ENCODE measurements at regions not wholly inside any gene's neighbourhood (a gene's known extent, or its start where the extent isn't known, plus 50 kb on each side); places are given as distances from the start of the nearest gene placed in this dataset.

GRCh38 chr12:43653917-43654316 lies 101.9 kb upstream of the ADAMTS20 start (continued):
- TF ChIP-seq ZNF518A (tag by site-specific recombination; conservative IDR thresholded peaks at IDR 0.05; ENCODE audit: low read depth): no peak
- TF ChIP-seq GLIS1 (tag by site-specific recombination; IDR thresholded peaks at IDR 0.05): no peak
- TF ChIP-seq ZNF610 (tag by site-specific recombination; IDR thresholded peaks at IDR 0.05; ENCODE audit: borderline replicate concordance): 0 out of 2 replicates have a peak, but pooled peaks have one; percentile 27
- no peak for TF ChIP-seq TSHZ1 (tag by site-specific recombination; IDR thresholded peaks at IDR 0.05; ENCODE audit: borderline replicate concordance)
- no peak for TF ChIP-seq SETDB1 (IDR thresholded peaks at IDR 0.05; ENCODE audit: insufficient read length, low read length)
- no peak for TF ChIP-seq ZBTB48 (tag by site-specific recombination; IDR thresholded peaks at IDR 0.05)
- TF ChIP-seq ZNF530 (tag by site-specific recombination; IDR thresholded peaks at IDR 0.05; ENCODE audit: low read depth): no peak
- TF ChIP-seq ZNF561 (tag by site-specific recombination; IDR thresholded peaks at IDR 0.05; ENCODE audit: borderline replicate concordance): no peak
- no peak for TF ChIP-seq ZFP69B (tag by site-specific recombination; IDR thresholded peaks at IDR 0.05)
- no peak for TF ChIP-seq ZNF239 (tag by site-specific recombination; IDR thresholded peaks at IDR 0.05)
- TF ChIP-seq ZFP37 (tag by site-specific recombination; IDR thresholded peaks at IDR 0.05): no peak
- TF ChIP-seq ZNF585B (tag by site-specific recombination; IDR thresholded peaks at IDR 0.05): no peak
- no peak for TF ChIP-seq ZNF544 (tag by site-specific recombination; IDR thresholded peaks at IDR 0.05)
- TF ChIP-seq CTCF (tag by site-specific recombination; IDR thresholded peaks at IDR 0.05): no peak
- TF ChIP-seq ZSCAN4 (tag by site-specific recombination; IDR thresholded peaks at IDR 0.05): no peak
- peak; percentile 74 for TF ChIP-seq PRDM6 (tag by site-specific recombination; IDR thresholded peaks at IDR 0.05)
- TF ChIP-seq ZNF660 (tag by site-specific recombination; IDR thresholded peaks at IDR 0.05): no peak
- TF ChIP-seq ZNF571 (tag by site-specific recombination; IDR thresholded peaks at IDR 0.05): no peak
- no peak for TF ChIP-seq ZBTB44 (tag by site-specific recombination; IDR thresholded peaks at IDR 0.05)
- TF ChIP-seq ZNF792 (tag by site-specific recombination; IDR thresholded peaks at IDR 0.05): no peak
- 0 out of 2 replicates have a peak, but pooled peaks have one; percentile 19 for TF ChIP-seq ZSCAN30 (tag by site-specific recombination; IDR thresholded peaks at IDR 0.05)
- no peak for TF ChIP-seq ZFHX2 (tag by site-specific recombination; conservative IDR thresholded peaks at IDR 0.05)
- TF ChIP-seq RBAK (tag by site-specific recombination; IDR thresholded peaks at IDR 0.05): no peak
- no peak for TF ChIP-seq AEBP2 (tag by site-specific recombination; IDR thresholded peaks at IDR 0.05; ENCODE audit: borderline replicate concordance)
